Endodermal cell (in vitro differentiated cells): ENCODE measurements at regions not wholly inside any gene's neighbourhood (a gene's known extent, or its start where the extent isn't known, plus 50 kb on each side); places are given as distances from the start of the nearest gene placed in this dataset.

ENCODE experiments used
- DNase-seq: peaks from one replicate; pipeline ENCODE4 v3.0.0-alpha.2; 2017
- H3K27ac ChIP-seq: 2 replicates; pipeline ENCODE4 v1.5.1; 2013; ENCODE audit warnings: mild to moderate bottlenecking, low read depth, low read length, moderate library complexity
- H3K27me3 ChIP-seq: 2 replicates; pipeline ENCODE4 v1.6.1; 2013; ENCODE audit warnings: mild to moderate bottlenecking, low read length, moderate library complexity; ENCODE audit not compliant: insufficient read depth, control insufficient read depth, poor library complexity, severe bottlenecking
- H3K36me3 ChIP-seq: 2 replicates; pipeline ENCODE4 v1.7.0; 2013; ENCODE audit warnings: mild to moderate bottlenecking, low read length, moderate library complexity; ENCODE audit not compliant: control insufficient read depth, insufficient read depth
- H3K4me1 ChIP-seq: one replicate; pipeline ENCODE4 v1.7.0; 2013; ENCODE audit warnings: low read length; ENCODE audit not compliant: control insufficient read depth, insufficient read depth
- H3K4me3 ChIP-seq: 2 replicates; pipeline ENCODE4 v1.5.1; 2013; ENCODE audit warnings: mild to moderate bottlenecking, low read length, moderate library complexity
- H3K9ac ChIP-seq: 2 replicates; pipeline ENCODE4 v1.6.1; 2013; ENCODE audit warnings: mild to moderate bottlenecking, low read length, moderate library complexity; ENCODE audit not compliant: poor library complexity, severe bottlenecking; ENCODE audit errors: extremely low read depth
- H3K9me3 ChIP-seq: 2 replicates; pipeline ENCODE4 v1.6.1; 2013; ENCODE audit warnings: mild to moderate bottlenecking, low read length, moderate library complexity; ENCODE audit not compliant: control insufficient read depth
- H3K27ac Mint-ChIP-seq: 2 replicates; pipeline ENCODE4 v1.8.0; 2020; ENCODE audit warnings: mixed read lengths
- H3K27me3 Mint-ChIP-seq: 2 replicates; pipeline ENCODE4 v1.8.0; 2021; ENCODE audit warnings: mild to moderate bottlenecking, mixed read lengths; ENCODE audit not compliant: insufficient read depth
- H3K36me3 Mint-ChIP-seq: 2 replicates; pipeline ENCODE4 v1.8.0; 2020; ENCODE audit warnings: low read depth, mixed read lengths
- H3K4me1 Mint-ChIP-seq: 2 replicates; pipeline ENCODE4 v1.8.0; 2020; ENCODE audit warnings: mixed read lengths
- H3K4me3 Mint-ChIP-seq: 2 replicates; pipeline ENCODE4 v1.8.0; 2020; ENCODE audit warnings: mild to moderate bottlenecking, moderate library complexity, mixed read lengths
- H3K9me3 Mint-ChIP-seq: 2 replicates; pipeline ENCODE4 v1.8.0; 2020; ENCODE audit warnings: mild to moderate bottlenecking, mixed read lengths
- WGBS, 2 experiments: methylation state at CpG; one replicate each; pipeline versions ENCODE4 v1.1.5 to v1.1.7; 2013; ENCODE audit warnings: missing lambda C conversion rate in 2 of 2, mixed read lengths in 1 of 2; ENCODE audit not compliant: insufficient coverage in 1 of 2, insufficient read length in 1 of 2; 5-methylcytosine and 5-hydroxymethylcytosine counted together
- TF ChIP-seq, protein P1 (sequence below): fragments of 200-600 bp; sonication (generic); conservative IDR thresholded peaks from 2 replicates; pipeline ENCODE4 v1.5.0; 2021; ENCODE audit warnings: antibody characterized with exemption, mild to moderate bottlenecking

- Mint-ChIP-seq H3K36me3 (no peaks in the 10 kb centered on the region), H3K4me1 (peaks cover 16% of the 10 kb centered on the region), H3K4me3 (no peak overlapping the region), H3K9me3 (no peaks in the 10 kb centered on the region), H3K27ac (no peak overlapping the region), H3K27me3 (no peaks in the 10 kb centered on the region)
- H3K4me3 ChIP-seq = no peak overlapping the region
- no peak overlapping the region for H3K9ac ChIP-seq
- TF ChIP-seq, protein P1, sequence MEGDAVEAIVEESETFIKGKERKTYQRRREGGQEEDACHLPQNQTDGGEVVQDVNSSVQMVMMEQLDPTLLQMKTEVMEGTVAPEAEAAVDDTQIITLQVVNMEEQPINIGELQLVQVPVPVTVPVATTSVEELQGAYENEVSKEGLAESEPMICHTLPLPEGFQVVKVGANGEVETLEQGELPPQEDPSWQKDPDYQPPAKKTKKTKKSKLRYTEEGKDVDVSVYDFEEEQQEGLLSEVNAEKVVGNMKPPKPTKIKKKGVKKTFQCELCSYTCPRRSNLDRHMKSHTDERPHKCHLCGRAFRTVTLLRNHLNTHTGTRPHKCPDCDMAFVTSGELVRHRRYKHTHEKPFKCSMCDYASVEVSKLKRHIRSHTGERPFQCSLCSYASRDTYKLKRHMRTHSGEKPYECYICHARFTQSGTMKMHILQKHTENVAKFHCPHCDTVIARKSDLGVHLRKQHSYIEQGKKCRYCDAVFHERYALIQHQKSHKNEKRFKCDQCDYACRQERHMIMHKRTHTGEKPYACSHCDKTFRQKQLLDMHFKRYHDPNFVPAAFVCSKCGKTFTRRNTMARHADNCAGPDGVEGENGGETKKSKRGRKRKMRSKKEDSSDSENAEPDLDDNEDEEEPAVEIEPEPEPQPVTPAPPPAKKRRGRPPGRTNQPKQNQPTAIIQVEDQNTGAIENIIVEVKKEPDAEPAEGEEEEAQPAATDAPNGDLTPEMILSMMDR = no peak
- H3K27me3 ChIP-seq = no peaks in the 10 kb centered on the region
- no peaks in the 10 kb centered on the region for H3K9me3 ChIP-seq
- WGBS, 2 experiments = 95% methylated on average over 2 of the region's 2 CpGs; no CpG with 5 or more reads in 1 of the 2 experiments
- no peaks in the 10 kb centered on the region for H3K4me1 ChIP-seq
- H3K27ac ChIP-seq = no peak overlapping the region
- DNase-seq = no peak
- no peaks in the 10 kb centered on the region for H3K36me3 ChIP-seq
These were observed 570.6 kb downstream of the CENPC start for GRCh38 chr4:66974665-66975064.

- WGBS, 2 experiments = 88 to 89% methylated on average over 1 of the region's 2 CpGs
- Histone ChIP-seq H3K27me3 (no peaks in the 10 kb centered on the region), H3K4me1 (no peaks in the 10 kb centered on the region), H3K4me3 (no peak overlapping the region), H3K36me3 (no peaks in the 10 kb centered on the region), H3K9ac (no peak overlapping the region), H3K9me3 (no peaks in the 10 kb centered on the region), H3K27ac (no peak overlapping the region)
- DNase-seq = no peak
- H3K9me3 Mint-ChIP-seq = peaks cover 7% of the 10 kb centered on the region
- no peak overlapping the region for H3K27ac Mint-ChIP-seq
- TF ChIP-seq, protein P1 = peak; percentile 51
- no peak overlapping the region for H3K4me3 Mint-ChIP-seq
- no peaks in the 10 kb centered on the region for H3K27me3 Mint-ChIP-seq
- peaks cover 18% of the 10 kb centered on the region for H3K4me1 Mint-ChIP-seq
- H3K36me3 Mint-ChIP-seq = peaks cover 4% of the 10 kb centered on the region
These were observed 573.2 kb downstream of the CENPC start for GRCh38 chr4:66972087-66972486.

- H3K4me1 Mint-ChIP-seq = peaks cover 6% of the 10 kb centered on the region
- 88% methylated on average over 1 of the region's 1 CpG; no CpG with 5 or more reads in 1 of the 2 experiments for WGBS, 2 experiments
- no peak overlapping the region for H3K4me3 ChIP-seq
- H3K4me1 ChIP-seq = no peaks in the 10 kb centered on the region
- TF ChIP-seq, protein P1 = no peak
- no peak overlapping the region for H3K27ac Mint-ChIP-seq
- H3K9ac ChIP-seq = no peak overlapping the region
- no peaks in the 10 kb centered on the region for H3K36me3 ChIP-seq
- peaks cover 4% of the 10 kb centered on the region for H3K36me3 Mint-ChIP-seq
- no peak overlapping the region for H3K27ac ChIP-seq
- H3K27me3 Mint-ChIP-seq = no peaks in the 10 kb centered on the region
- no peak for DNase-seq
- H3K4me3 Mint-ChIP-seq = no peak overlapping the region
- H3K9me3 ChIP-seq = no peaks in the 10 kb centered on the region
- H3K9me3 Mint-ChIP-seq = peaks cover 7% of the 10 kb centered on the region
- H3K27me3 ChIP-seq = no peaks in the 10 kb centered on the region
These were observed 580.8 kb downstream of the CENPC start for GRCh38 chr4:66964467-66964866.
